AG09319 (cell line): ENCODE measurements at regions not wholly inside any gene's neighbourhood (a gene's known extent, or its start where the extent isn't known, plus 50 kb on each side); places are given as distances from the start of the nearest gene placed in this dataset.

Experiments used
- DNase-seq: peaks from one replicate; pipeline ENCODE4 v3.0.0-alpha.2; 2010; ENCODE audit warnings: low read depth; ENCODE audit errors: extremely low read depth
- TF ChIP-seq, protein P1 (sequence below): IDR thresholded peaks from 2 replicates; pipeline ENCODE4 v1.5.1; 2011; ENCODE audit warnings: low read depth, mild to moderate bottlenecking, inconsistent platforms, low read length, moderate library complexity

GRCh38 chr2:78418021-78418420 is 607.5 kb upstream of the REG3G start:
- TF ChIP-seq, protein P1, sequence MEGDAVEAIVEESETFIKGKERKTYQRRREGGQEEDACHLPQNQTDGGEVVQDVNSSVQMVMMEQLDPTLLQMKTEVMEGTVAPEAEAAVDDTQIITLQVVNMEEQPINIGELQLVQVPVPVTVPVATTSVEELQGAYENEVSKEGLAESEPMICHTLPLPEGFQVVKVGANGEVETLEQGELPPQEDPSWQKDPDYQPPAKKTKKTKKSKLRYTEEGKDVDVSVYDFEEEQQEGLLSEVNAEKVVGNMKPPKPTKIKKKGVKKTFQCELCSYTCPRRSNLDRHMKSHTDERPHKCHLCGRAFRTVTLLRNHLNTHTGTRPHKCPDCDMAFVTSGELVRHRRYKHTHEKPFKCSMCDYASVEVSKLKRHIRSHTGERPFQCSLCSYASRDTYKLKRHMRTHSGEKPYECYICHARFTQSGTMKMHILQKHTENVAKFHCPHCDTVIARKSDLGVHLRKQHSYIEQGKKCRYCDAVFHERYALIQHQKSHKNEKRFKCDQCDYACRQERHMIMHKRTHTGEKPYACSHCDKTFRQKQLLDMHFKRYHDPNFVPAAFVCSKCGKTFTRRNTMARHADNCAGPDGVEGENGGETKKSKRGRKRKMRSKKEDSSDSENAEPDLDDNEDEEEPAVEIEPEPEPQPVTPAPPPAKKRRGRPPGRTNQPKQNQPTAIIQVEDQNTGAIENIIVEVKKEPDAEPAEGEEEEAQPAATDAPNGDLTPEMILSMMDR, result no peak
- no peak for DNase-seq

- DNase-seq, result no peak
- TF ChIP-seq, protein P1, result no peak
Observed at GRCh38 chr2:78420132-78420531, 605.4 kb upstream of the REG3G start.

GRCh38 chr2:78423631-78424030 is 601.9 kb upstream of the REG3G start:
- TF ChIP-seq, protein P1, result no peak
- no peak for DNase-seq

GRCh38 chr2:78427170-78427569 is 598.3 kb upstream of the REG3G start:
- DNase-seq, result no peak
- TF ChIP-seq, protein P1, result no peak

DNA sequence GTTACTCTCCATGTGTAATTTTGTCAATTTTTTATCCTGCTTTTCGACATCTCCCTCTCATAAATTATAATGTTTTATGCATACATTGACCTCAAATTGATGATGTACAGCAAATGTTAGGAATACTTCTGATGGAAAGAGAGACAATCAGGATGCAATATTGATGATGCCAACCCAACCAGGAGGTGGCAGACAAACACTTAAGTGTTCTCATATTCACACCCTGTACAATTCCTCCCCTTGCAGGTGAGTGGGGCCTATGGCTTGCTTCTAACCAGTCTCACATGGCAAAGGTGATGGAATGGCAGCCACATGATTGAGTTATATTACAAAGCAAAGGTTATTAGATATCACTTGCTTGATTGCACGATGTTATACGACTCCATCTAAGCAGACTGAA is 594.3 kb upstream of the REG3G start:
- no peak for DNase-seq
- TF ChIP-seq, protein P1, result no peak

DNA sequence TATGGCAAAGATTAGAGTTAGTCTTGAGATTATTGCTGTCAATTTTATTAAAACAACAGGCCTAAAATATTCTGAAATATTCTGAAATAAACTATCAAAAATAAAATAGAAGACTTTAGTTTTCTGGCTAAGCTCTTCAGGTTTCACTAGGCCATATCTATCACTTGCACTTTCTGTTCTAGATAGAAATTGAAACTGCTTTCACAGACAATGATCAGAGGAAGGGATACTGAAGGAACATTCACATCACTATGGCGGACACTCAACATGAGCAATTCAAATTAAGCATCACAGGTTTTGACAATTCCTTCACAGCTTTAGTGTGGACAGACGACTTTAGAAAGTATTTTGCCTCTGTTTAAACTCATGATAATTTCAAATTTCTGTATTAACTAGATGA is 586.4 kb upstream of the REG3G start:
- no peak for DNase-seq

DNA sequence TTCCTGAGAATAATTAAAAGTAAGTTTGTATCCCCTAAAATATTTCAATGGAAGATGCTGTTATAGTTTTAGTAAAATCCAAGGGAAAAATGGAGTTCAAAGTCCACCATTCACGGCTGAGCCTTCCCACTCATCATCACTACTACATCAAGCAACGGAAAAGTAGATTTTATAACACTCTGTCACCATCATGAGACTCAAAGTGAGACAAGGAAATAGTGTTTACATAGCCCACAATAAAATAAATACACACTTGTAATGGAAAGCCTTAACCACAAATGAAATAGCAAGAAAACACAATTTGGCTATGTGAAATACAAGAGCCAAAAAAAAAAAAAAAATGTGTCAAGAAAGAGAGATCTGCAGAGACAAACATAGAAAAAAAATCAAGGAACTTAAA is 569.9 kb upstream of the REG3G start:
- TF ChIP-seq, protein P1, result no peak
- DNase-seq, result no peak

More for the DNA sequence above, 586.4 kb upstream of the REG3G start:
- TF ChIP-seq, protein P1, result no peak
